COR-L47 (cell line): ENCODE measurements at regions not wholly inside any gene's neighbourhood (a gene's known extent, or its start where the extent isn't known, plus 50 kb on each side); places are given as distances from the start of the nearest gene placed in this dataset.

Source experiments
- DNase-seq: peaks from one replicate; lab custom pipeline; 2025; lab: John Stamatoyannopoulos, UW

GRCh38 chr16:13291591-13292333 is 390.4 kb downstream of the SHISA9 start:
- DNase-seq = no peak

GRCh38 chr16:13296206-13296605 is 394.8 kb downstream of the SHISA9 start:
- DNase-seq = no peak

GRCh38 chr16:13298666-13299065 is 397.3 kb downstream of the SHISA9 start:
- DNase-seq = no peak

GRCh38 chr16:13300066-13300840 is 398.9 kb downstream of the SHISA9 start:
- no peak for DNase-seq

- DNase-seq = no peak
These were observed 403.8 kb downstream of the SHISA9 start for GRCh38 chr16:13305019-13305755.

- DNase-seq = no peak
These were observed 405.0 kb downstream of the SHISA9 start for GRCh38 chr16:13306161-13306995.

GRCh38 chr16:13307255-13307654 is 405.9 kb downstream of the SHISA9 start:
- DNase-seq = no peak

GRCh38 chr16:13307851-13308250 is 406.5 kb downstream of the SHISA9 start:
- no peak for DNase-seq

- no peak for DNase-seq
These were observed 410.7 kb downstream of the SHISA9 start for GRCh38 chr16:13312063-13312462.

GRCh38 chr16:13313351-13313750 is 412.0 kb downstream of the SHISA9 start:
- DNase-seq = no peak

- DNase-seq = no peak
These were observed 413.2 kb downstream of the SHISA9 start for GRCh38 chr16:13314633-13315032.

- no peak for DNase-seq
These were observed 414.4 kb downstream of the SHISA9 start for GRCh38 chr16:13315642-13316427.

GRCh38 chr16:13322336-13322735 is 420.9 kb downstream of the SHISA9 start:
- no peak for DNase-seq

GRCh38 chr16:13324851-13325250 is 423.5 kb downstream of the SHISA9 start:
- DNase-seq = no peak

GRCh38 chr16:13325396-13325795 is 424.0 kb downstream of the SHISA9 start:
- no peak for DNase-seq

GRCh38 chr16:13331918-13332317 is 430.5 kb downstream of the SHISA9 start:
- no peak for DNase-seq

- DNase-seq = no peak
These were observed 431.4 kb downstream of the SHISA9 start for GRCh38 chr16:13332713-13333255.

- DNase-seq = no peak
These were observed 431.9 kb downstream of the SHISA9 start for GRCh38 chr16:13333336-13333735.

GRCh38 chr16:13335879-13336278 is 434.5 kb downstream of the SHISA9 start:
- DNase-seq = no peak

GRCh38 chr16:13336335-13336734 is 434.9 kb downstream of the SHISA9 start:
- no peak for DNase-seq
